Loucy (cell line): ENCODE measurements at regions not wholly inside any gene's neighbourhood (a gene's known extent, or its start where the extent isn't known, plus 50 kb on each side); places are given as distances from the start of the nearest gene placed in this dataset.

Experiments
- H2AFZ ChIP-seq: fragments of 200-600 bp; sonication (generic); 2 replicates; pipeline ENCODE4 v1.6.0; 2016; ENCODE audit warnings: antibody characterized with exemption, mild to moderate bottlenecking, low read length, moderate library complexity
- H3F3A ChIP-seq: fragments of 200-600 bp; 2 replicates; pipeline ENCODE4 v1.6.0; 2016; ENCODE audit warnings: antibody characterized with exemption, low read depth, mild to moderate bottlenecking
- H3K27me3 ChIP-seq: fragments of 200-600 bp; sonication (generic); 2 replicates; pipeline ENCODE4 v1.6.1; 2014; ENCODE audit warnings: low read length, mild to moderate bottlenecking; ENCODE audit not compliant: insufficient read depth, poor library complexity, severe bottlenecking
- H3K36me3 ChIP-seq: fragments of 200-600 bp; sonication (generic); 2 replicates; pipeline ENCODE4 v1.6.1; 2016; ENCODE audit warnings: low read length; ENCODE audit not compliant: insufficient read depth
- H3K4me1 ChIP-seq: fragments of 200-600 bp; sonication (generic); 2 replicates; pipeline ENCODE4 v1.5.1; 2014; ENCODE audit warnings: low read length, mild to moderate bottlenecking; ENCODE audit not compliant: insufficient read depth, poor library complexity, severe bottlenecking
- H3K4me2 ChIP-seq: fragments of 200-600 bp; sonication (generic); 2 replicates; pipeline ENCODE4 v1.6.0; 2014; ENCODE audit warnings: antibody characterized with exemption, low read length, low read depth, mild to moderate bottlenecking; ENCODE audit not compliant: poor library complexity, severe bottlenecking
- H3K4me3 ChIP-seq: fragments of 200-600 bp; sonication (generic); 2 replicates; pipeline ENCODE4 v1.5.1; 2014; ENCODE audit warnings: low read length, mild to moderate bottlenecking, mixed read lengths; ENCODE audit not compliant: poor library complexity, severe bottlenecking
- H3K79me2 ChIP-seq: fragments of 200-600 bp; sonication (generic); 2 replicates; pipeline ENCODE4 v1.6.1; 2014; ENCODE audit warnings: low read length; ENCODE audit not compliant: insufficient read depth
- H3K9ac ChIP-seq: fragments of 200-600 bp; sonication (generic); 2 replicates; pipeline ENCODE4 v1.6.0; 2014; ENCODE audit warnings: mild to moderate bottlenecking, low read depth, low read length, moderate library complexity; ENCODE audit not compliant: poor library complexity, severe bottlenecking
- H3K9me2 ChIP-seq: fragments of 200-600 bp; sonication (generic); replicated peaks from 2 replicates; pipeline ENCODE4 v1.6.1; 2016; ENCODE audit warnings: low read depth, low read length, mixed read lengths
- H3K9me3 ChIP-seq: fragments of 200-600 bp; sonication (generic); 2 replicates; pipeline ENCODE4 v1.6.1; 2014; ENCODE audit warnings: mild to moderate bottlenecking, antibody characterized with exemption, low read length, low read depth; ENCODE audit not compliant: insufficient read depth
- H4K20me1 ChIP-seq: fragments of 200-600 bp; sonication (generic); 2 replicates; pipeline ENCODE4 v1.6.0; 2014; ENCODE audit warnings: antibody characterized with exemption, low read length, mild to moderate bottlenecking; ENCODE audit not compliant: insufficient read depth, poor library complexity, severe bottlenecking
- EZH2phosphoT487 ChIP-seq: fragments of 200-600 bp; IDR thresholded peaks from 2 replicates; pipeline ENCODE4 v1.6.1; 2018; ENCODE audit warnings: antibody characterized with exemption, mild to moderate bottlenecking, moderate library complexity, borderline replicate concordance
- TF ChIP-seq, protein P1 (sequence below): fragments of 200-600 bp; sonication (generic); conservative IDR thresholded peaks from 2 replicates; pipeline ENCODE4 v1.5.1; 2014; ENCODE audit warnings: mild to moderate bottlenecking, antibody characterized with exemption, low read length

DNA sequence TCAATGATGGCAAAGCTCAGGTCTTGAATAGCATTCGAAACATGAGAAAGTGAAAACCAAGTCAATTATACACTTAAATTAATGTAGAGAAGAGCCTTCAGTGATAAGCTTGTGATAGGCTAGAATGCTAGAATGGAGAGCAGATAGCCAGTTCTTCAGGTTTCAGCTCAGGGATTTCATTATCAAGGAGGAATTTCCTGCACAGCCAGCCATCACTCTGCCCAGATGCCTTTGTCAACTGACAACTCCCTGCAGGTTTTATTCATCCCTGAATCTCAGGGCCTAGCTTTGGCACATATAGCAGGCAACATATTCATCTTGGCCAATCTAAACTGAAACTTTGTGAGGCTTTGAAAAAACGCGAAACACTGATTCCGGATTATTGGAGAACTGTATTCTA lies 199.3 kb upstream of the CDH6 start:
- no peaks in the 10 kb centered on the region for H3K27me3 ChIP-seq
- H2AFZ ChIP-seq, result no peak overlapping the region
- H3K9me3 ChIP-seq, result no peaks in the 10 kb centered on the region
- no peak overlapping the region for H3K4me3 ChIP-seq
- H3K4me2 ChIP-seq, result no peak overlapping the region
- no peaks in the 10 kb centered on the region for H3K9me2 ChIP-seq
- H3K4me1 ChIP-seq, result no peaks in the 10 kb centered on the region
- H3K9ac ChIP-seq, result no peak overlapping the region
- no peaks in the 10 kb centered on the region for H3F3A ChIP-seq
- H3K79me2 ChIP-seq, result no peaks in the 10 kb centered on the region
- TF ChIP-seq, protein P1, sequence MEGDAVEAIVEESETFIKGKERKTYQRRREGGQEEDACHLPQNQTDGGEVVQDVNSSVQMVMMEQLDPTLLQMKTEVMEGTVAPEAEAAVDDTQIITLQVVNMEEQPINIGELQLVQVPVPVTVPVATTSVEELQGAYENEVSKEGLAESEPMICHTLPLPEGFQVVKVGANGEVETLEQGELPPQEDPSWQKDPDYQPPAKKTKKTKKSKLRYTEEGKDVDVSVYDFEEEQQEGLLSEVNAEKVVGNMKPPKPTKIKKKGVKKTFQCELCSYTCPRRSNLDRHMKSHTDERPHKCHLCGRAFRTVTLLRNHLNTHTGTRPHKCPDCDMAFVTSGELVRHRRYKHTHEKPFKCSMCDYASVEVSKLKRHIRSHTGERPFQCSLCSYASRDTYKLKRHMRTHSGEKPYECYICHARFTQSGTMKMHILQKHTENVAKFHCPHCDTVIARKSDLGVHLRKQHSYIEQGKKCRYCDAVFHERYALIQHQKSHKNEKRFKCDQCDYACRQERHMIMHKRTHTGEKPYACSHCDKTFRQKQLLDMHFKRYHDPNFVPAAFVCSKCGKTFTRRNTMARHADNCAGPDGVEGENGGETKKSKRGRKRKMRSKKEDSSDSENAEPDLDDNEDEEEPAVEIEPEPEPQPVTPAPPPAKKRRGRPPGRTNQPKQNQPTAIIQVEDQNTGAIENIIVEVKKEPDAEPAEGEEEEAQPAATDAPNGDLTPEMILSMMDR, result no peak
- TF ChIP-seq EZH2phosphoT487, result no peak
- no peaks in the 10 kb centered on the region for H3K36me3 ChIP-seq
- no peaks in the 10 kb centered on the region for H4K20me1 ChIP-seq

DNA sequence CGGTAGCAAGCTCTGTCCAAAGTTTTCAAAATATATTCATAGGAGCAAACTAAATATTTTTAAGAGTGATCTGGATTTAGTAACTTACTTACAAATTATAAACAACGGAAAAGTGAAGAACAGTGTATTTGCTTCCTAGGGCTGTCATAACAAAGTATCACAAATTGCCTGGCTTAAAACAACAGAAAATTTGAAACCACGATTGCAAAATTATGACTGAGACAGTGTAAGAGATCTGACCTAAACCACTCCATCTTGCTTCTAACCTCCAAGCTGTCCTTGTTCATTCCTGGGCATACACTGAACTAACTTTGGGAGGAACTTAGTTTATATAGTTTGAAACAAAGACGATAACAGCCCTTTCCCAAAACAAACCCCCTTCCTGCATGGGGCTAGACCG lies 202.0 kb upstream of the CDH6 start:
- H3F3A ChIP-seq, result no peaks in the 10 kb centered on the region
- no peaks in the 10 kb centered on the region for H4K20me1 ChIP-seq
- no peaks in the 10 kb centered on the region for H3K9me2 ChIP-seq
- no peak overlapping the region for H3K4me2 ChIP-seq
- H3K9me3 ChIP-seq, result no peaks in the 10 kb centered on the region
- no peak overlapping the region for H2AFZ ChIP-seq
- H3K27me3 ChIP-seq, result no peaks in the 10 kb centered on the region
- no peak overlapping the region for H3K4me3 ChIP-seq
- no peaks in the 10 kb centered on the region for H3K79me2 ChIP-seq
- no peaks in the 10 kb centered on the region for H3K36me3 ChIP-seq
- TF ChIP-seq EZH2phosphoT487, result no peak
- TF ChIP-seq, protein P1, result no peak
- no peak overlapping the region for H3K9ac ChIP-seq
- no peaks in the 10 kb centered on the region for H3K4me1 ChIP-seq

DNA sequence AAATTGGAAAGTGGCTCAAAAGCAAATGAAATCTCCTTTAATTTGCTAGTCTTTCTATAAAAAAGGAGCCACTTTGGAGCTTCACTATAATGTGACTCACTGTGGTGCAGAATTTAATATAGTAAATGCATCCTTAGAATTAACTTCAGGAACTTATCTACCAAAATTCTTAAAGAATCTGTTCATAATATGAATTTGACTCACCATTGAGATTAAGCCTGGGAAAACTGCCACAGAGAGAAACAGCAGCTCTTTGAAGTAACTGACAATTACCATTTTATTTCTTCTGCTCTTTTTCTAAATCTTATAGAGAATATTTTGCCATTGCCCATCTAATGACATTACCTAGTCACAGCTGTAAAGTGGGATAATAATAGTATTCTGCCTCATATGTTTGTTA lies 211.9 kb upstream of the CDH6 start:
- Histone ChIP-seq H3K9me2 (no peaks in the 10 kb centered on the region), H3K4me2 (no peak overlapping the region), H3K4me1 (no peaks in the 10 kb centered on the region), H4K20me1 (no peaks in the 10 kb centered on the region), H3K9ac (no peak overlapping the region), H2AFZ (no peak overlapping the region), H3K79me2 (no peaks in the 10 kb centered on the region), H3K27me3 (no peaks in the 10 kb centered on the region), H3F3A (no peaks in the 10 kb centered on the region), H3K9me3 (no peaks in the 10 kb centered on the region), H3K36me3 (no peaks in the 10 kb centered on the region), H3K4me3 (no peak overlapping the region)
- TF ChIP-seq EZH2phosphoT487, result no peak
- TF ChIP-seq, protein P1, result no peak
